ENCODE measurements at regions not wholly inside any gene's neighbourhood (a gene's known extent, or its start where the extent isn't known, plus 50 kb on each side); places are given as distances from the start of the nearest gene placed in this dataset.
A peak's percentile ranks its signal among the peaks of the same experiment; 100 is the strongest.

DNA sequence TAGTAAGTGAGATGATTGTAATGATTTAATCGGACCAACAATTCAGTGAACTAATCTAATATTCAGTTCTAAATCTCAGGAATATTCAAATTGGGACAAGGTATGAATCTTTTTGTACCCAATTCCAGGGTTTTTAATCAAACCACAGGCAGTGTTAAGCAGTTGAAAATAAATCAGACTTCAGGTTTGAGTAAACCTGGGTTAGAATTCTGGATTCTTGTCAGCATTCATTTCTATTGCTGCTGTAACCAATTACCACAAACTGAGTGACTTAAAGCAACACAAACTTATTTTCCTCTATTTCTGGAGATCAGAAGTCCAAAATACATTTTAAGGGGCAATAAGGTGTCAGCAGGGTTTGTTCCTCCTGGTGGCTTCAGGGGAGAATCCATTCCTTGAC, 208.4 kb upstream of the ZPLD1 start:
- Mint-ChIP-seq H3K27me3 (no peaks in the 10 kb centered on the region), H3K36me3 (ENCODE audit: low read depth) (no peaks in the 10 kb centered on the region), H3K27ac (no peak overlapping the region), H3K9me3 (no peaks in the 10 kb centered on the region), H3K4me1 (ENCODE audit: low read depth) (peaks cover 28% of the 10 kb centered on the region), H3K4me3 (no peak overlapping the region)
- ChIA-PET CTCF (interaction anchor here (0.7 to 7.0 kb wide), 13 partner anchors 16 to 452 kb away, joined by 3 to 302 read pairs (median 8); partner anchors contain the start of gene NFKBIZ), POLR2A (no interaction called here)
- ATAC-seq, result no peak
- intact Hi-C loops (cut with micrococcal nuclease), result loop anchor here (10.0 kb wide), 2 partner anchors 232 to 372 kb away; no protein-coding TSS in a partner anchor
- no peak for TF ChIP-seq CTCF (IDR thresholded peaks at IDR 0.05)
- DNase-seq, result no peak

GRCh38 chr3:102229062-102229655, 205.7 kb upstream of the ZPLD1 start:
- CTCF ChIA-PET, result interaction anchor here (0.5 to 5.5 kb wide), 103 partner anchors 8 to 524 kb away, joined by 3 to 92 read pairs (median 4); partner anchors contain the start of gene NFKBIZ

GRCh38 chr3:102230057-102230456, 204.8 kb upstream of the ZPLD1 start:
- no peak for ATAC-seq
- CTCF ChIA-PET, result interaction anchor here (1.1 to 5.5 kb wide), 24 partner anchors 9 to 441 kb away, joined by 3 to 92 read pairs (median 6); no protein-coding TSS in a partner anchor
- Mint-ChIP-seq H3K4me3 (no peak overlapping the region), H3K27ac (no peak overlapping the region), H3K27me3 (no peaks in the 10 kb centered on the region), H3K36me3 (ENCODE audit: low read depth) (no peaks in the 10 kb centered on the region), H3K9me3 (no peaks in the 10 kb centered on the region), H3K4me1 (ENCODE audit: low read depth) (peaks cover 8% of the 10 kb centered on the region)
- no peak for TF ChIP-seq CTCF (IDR thresholded peaks at IDR 0.05)
- POLR2A ChIA-PET, result interaction anchor here (1.2 kb wide), 1 partner anchor 381 kb away, joined by 3 read pairs; the partner anchor contains the start of gene NFKBIZ
- intact Hi-C loops (cut with micrococcal nuclease), result no loop called here
- DNase-seq, result no peak

More at GRCh38 chr3:102229062-102229655, 205.7 kb upstream of the ZPLD1 start:
- TF ChIP-seq CTCF (IDR thresholded peaks at IDR 0.05), result peak; percentile 86
- POLR2A ChIA-PET, result interaction anchor here (1.2 kb wide), 1 partner anchor 380 kb away, joined by 3 read pairs; the partner anchor contains the start of gene NFKBIZ
- Mint-ChIP-seq H3K27me3 (no peaks in the 10 kb centered on the region), H3K9me3 (no peaks in the 10 kb centered on the region), H3K4me3 (no peak overlapping the region), H3K4me1 (ENCODE audit: low read depth) (peaks cover 9% of the 10 kb centered on the region), H3K27ac (no peak overlapping the region), H3K36me3 (ENCODE audit: low read depth) (no peaks in the 10 kb centered on the region)
- intact Hi-C loops (cut with micrococcal nuclease), result loop anchor here (2.0 to 10.0 kb wide), 3 partner anchors 234 to 374 kb away; no protein-coding TSS in a partner anchor
- peak; percentile 86 for ATAC-seq
- peak; percentile 84 for DNase-seq

DNA sequence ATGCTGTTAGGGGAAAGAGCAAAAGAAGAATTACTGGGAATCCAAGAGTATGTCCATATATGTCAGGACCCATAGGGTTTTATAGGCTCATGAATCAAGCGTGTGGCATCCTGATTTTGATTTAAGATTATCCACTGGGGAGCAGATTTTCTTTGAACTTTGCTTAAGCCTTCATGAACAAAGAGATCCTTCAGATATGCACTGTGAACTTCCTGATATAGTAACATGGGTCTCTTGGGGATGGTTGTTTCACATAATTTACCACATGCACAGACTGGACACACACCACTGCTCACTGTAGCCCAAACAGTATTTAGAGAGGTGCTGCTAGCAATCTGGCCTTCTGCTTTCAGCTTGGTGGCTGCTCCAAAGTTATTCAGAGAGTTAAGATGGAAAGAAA, 200.9 kb upstream of the ZPLD1 start:
- Mint-ChIP-seq H3K9me3 (no peaks in the 10 kb centered on the region), H3K4me3 (no peak overlapping the region), H3K27me3 (peaks cover 2% of the 10 kb centered on the region), H3K4me1 (ENCODE audit: low read depth) (peaks cover 4% of the 10 kb centered on the region), H3K36me3 (ENCODE audit: low read depth) (no peaks in the 10 kb centered on the region), H3K27ac (no peak overlapping the region)
- intact Hi-C loops (cut with micrococcal nuclease), result no loop called here
- DNase-seq (no peak), ATAC-seq (no peak)
- ChIA-PET POLR2A (no interaction called here), CTCF (interaction anchor here (1.5 kb wide), 1 partner anchor 303 kb away, joined by 6 read pairs; no protein-coding TSS in a partner anchor)
- TF ChIP-seq CTCF (IDR thresholded peaks at IDR 0.05), result no peak

DNA sequence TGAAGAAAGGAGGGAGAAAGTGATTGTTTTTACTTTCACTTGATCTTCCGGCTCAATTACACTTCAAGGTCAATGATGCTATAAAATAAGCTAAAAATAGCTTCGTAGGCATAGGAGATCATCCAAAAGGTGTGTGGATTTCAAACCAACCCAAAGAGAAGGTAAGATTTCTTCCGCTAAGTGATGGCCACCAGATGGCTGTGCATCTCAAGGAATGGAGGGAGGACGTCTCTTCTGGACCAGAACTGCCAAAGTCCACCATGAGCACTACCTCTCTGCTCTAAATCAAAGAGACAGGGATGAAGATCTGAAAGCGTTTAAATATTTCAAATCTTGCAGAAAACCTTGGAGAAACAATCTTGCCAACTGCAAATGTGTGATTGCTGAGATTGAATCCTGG, 199.1 kb upstream of the ZPLD1 start:
- no peak for DNase-seq
- Mint-ChIP-seq H3K9me3 (no peaks in the 10 kb centered on the region), H3K36me3 (ENCODE audit: low read depth) (no peaks in the 10 kb centered on the region), H3K4me1 (ENCODE audit: low read depth) (no peaks in the 10 kb centered on the region), H3K4me3 (no peak overlapping the region), H3K27me3 (peaks cover 5% of the 10 kb centered on the region), H3K27ac (no peak overlapping the region)
- TF ChIP-seq CTCF (IDR thresholded peaks at IDR 0.05), result no peak
- ChIA-PET POLR2A (no interaction called here), CTCF (interaction anchor here (0.8 to 1.9 kb wide), 3 partner anchors 8 to 301 kb away, joined by 4 read pairs; no protein-coding TSS in a partner anchor)
- ATAC-seq, result no peak
- intact Hi-C loops (cut with micrococcal nuclease), result no loop called here

All from activated CD8-positive, alpha-beta T cell treated with anti-CD3 and anti-CD28 coated beads for 36 hours (primary cell).